SK-N-SH (cell line): ENCODE measurements at regions not wholly inside any gene's neighbourhood (a gene's known extent, or its start where the extent isn't known, plus 50 kb on each side); places are given as distances from the start of the nearest gene placed in this dataset.

Experiments used
- CTCF ChIP-seq: fragments of 200-600 bp; sonication (generic); IDR thresholded peaks from 2 replicates; pipeline ENCODE4 v1.6.1; 2017; ENCODE audit warnings: antibody characterized with exemption, mild to moderate bottlenecking, moderate library complexity
- GABPA ChIP-seq: IDR thresholded peaks from 2 replicates; pipeline ENCODE4 v1.4.0; 2012; ENCODE audit warnings: low read depth, mild to moderate bottlenecking
- IRF3 ChIP-seq: fragments of 150-350 bp; IDR thresholded peaks from 2 replicates; pipeline ENCODE4 v1.6.1; 2016; ENCODE audit warnings: mild to moderate bottlenecking, low read depth, low read length
- JUND ChIP-seq: IDR thresholded peaks from 2 replicates; pipeline ENCODE4 v1.4.0; 2012
- YY1 ChIP-seq: IDR thresholded peaks from 2 replicates; pipeline ENCODE4 v1.4.0; 2012; ENCODE audit warnings: low read depth, mild to moderate bottlenecking

- TF ChIP-seq IRF3 (no peak), CTCF (no peak), GABPA (no peak), JUND (no peak), YY1 (no peak)
Observed at GRCh38 chr2:8322634-8323033, 359.2 kb upstream of the ID2 start.
